ENCODE measurements at regions not wholly inside any gene's neighbourhood (a gene's known extent, or its start where the extent isn't known, plus 50 kb on each side); places are given as distances from the start of the nearest gene placed in this dataset.

- no peak for TF ChIP-seq CTCF (IDR thresholded peaks at IDR 0.05; ENCODE audit: insufficient read depth, low read length, severe bottlenecking)
- Histone ChIP-seq H3K27me3 (ENCODE audit: control insufficient read depth, insufficient read depth, low read length) (no peaks in the 10 kb centered on the region), H3K36me3 (ENCODE audit: control insufficient read depth, insufficient read depth, low read length) (no peaks in the 10 kb centered on the region), H3K4me3 (ENCODE audit: low read depth, low read length) (no peak overlapping the region)
- DNase-seq (ENCODE audit: low read depth) (no peak), FAIRE-seq (no peak)
Measured at GRCh38 chr5:143870362-143870761, 58.4 kb downstream of the HMHB1 start.

- no peak for TF ChIP-seq CTCF (IDR thresholded peaks at IDR 0.05; ENCODE audit: insufficient read depth, low read length, severe bottlenecking)
- H3K4me3 ChIP-seq (ENCODE audit: low read depth, low read length), result no peak overlapping the region
- FAIRE-seq (no peak), DNase-seq (ENCODE audit: low read depth) (peak; percentile 84)
- H3K36me3 ChIP-seq (ENCODE audit: control insufficient read depth, insufficient read depth, low read length), result no peaks in the 10 kb centered on the region
- H3K27me3 ChIP-seq (ENCODE audit: control insufficient read depth, insufficient read depth, low read length), result no peaks in the 10 kb centered on the region
Measured at GRCh38 chr5:143870871-143871632, 59.1 kb downstream of the HMHB1 start.

GRCh38 chr5:143871672-143872071, 59.7 kb downstream of the HMHB1 start:
- Histone ChIP-seq H3K4me3 (ENCODE audit: low read depth, low read length) (no peak overlapping the region), H3K36me3 (ENCODE audit: control insufficient read depth, insufficient read depth, low read length) (no peaks in the 10 kb centered on the region), H3K27me3 (ENCODE audit: control insufficient read depth, insufficient read depth, low read length) (no peaks in the 10 kb centered on the region)
- TF ChIP-seq CTCF (IDR thresholded peaks at IDR 0.05; ENCODE audit: insufficient read depth, low read length, severe bottlenecking), result no peak
- DNase-seq (ENCODE audit: low read depth) (no peak), FAIRE-seq (no peak)

DNA sequence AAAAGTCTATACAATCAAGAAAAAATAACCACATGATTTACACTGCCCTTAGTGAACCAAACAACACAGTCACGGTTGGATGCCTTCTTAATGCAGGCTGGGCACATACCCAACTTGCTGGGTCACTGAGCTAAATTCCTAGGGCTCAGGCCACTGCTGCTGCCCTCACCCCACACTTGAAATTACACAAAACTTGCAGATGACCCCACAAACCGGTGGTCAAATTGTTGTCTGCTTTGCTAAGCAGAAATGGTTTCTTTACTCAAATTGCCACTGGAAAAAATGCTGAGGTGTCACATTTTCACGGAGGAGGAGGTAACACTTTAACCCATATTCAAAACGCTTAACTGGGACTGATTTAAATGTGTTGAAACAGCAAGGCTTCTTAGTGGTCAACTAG, 62.4 kb downstream of the HMHB1 start:
- Histone ChIP-seq H3K4me3 (ENCODE audit: low read depth, low read length) (no peak overlapping the region), H3K27me3 (ENCODE audit: control insufficient read depth, insufficient read depth, low read length) (no peaks in the 10 kb centered on the region), H3K36me3 (ENCODE audit: control insufficient read depth, insufficient read depth, low read length) (no peaks in the 10 kb centered on the region)
- TF ChIP-seq CTCF (IDR thresholded peaks at IDR 0.05; ENCODE audit: insufficient read depth, low read length, severe bottlenecking), result no peak
- DNase-seq (ENCODE audit: low read depth), result no peak
- no peak for FAIRE-seq

GRCh38 chr5:143877196-143877595, 65.2 kb downstream of the HMHB1 start:
- FAIRE-seq, result no peak
- no peak for TF ChIP-seq CTCF (IDR thresholded peaks at IDR 0.05; ENCODE audit: insufficient read depth, low read length, severe bottlenecking)

DNA sequence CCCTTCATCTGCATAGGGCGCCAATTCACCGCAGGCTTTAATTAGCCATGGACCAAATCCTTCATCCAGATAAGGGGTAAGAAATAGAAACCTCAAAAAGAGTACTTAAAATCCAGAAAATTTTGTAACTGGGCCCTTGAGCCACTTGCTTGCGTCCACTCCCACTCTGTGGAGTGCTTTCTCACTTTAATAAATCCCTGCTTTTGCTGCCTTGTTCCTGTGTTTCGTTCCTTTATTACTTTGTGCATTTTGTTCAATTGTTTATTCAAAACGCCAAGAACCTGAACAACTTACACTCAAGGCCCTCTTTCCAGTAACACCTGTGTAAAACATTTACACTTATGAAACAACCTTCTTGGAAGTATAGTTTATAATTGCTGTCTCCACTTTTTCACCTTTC, 66.5 kb downstream of the HMHB1 start:
- no peak for FAIRE-seq
- TF ChIP-seq CTCF (IDR thresholded peaks at IDR 0.05; ENCODE audit: insufficient read depth, low read length, severe bottlenecking), result no peak
- Histone ChIP-seq H3K27me3 (ENCODE audit: control insufficient read depth, insufficient read depth, low read length) (no peaks in the 10 kb centered on the region), H3K4me3 (ENCODE audit: low read depth, low read length) (no peak overlapping the region), H3K36me3 (ENCODE audit: control insufficient read depth, insufficient read depth, low read length) (no peaks in the 10 kb centered on the region)
- no peak for DNase-seq (ENCODE audit: low read depth)

More at GRCh38 chr5:143877196-143877595, 65.2 kb downstream of the HMHB1 start:
- no peaks in the 10 kb centered on the region for H3K27me3 ChIP-seq (ENCODE audit: control insufficient read depth, insufficient read depth, low read length)
- no peak for DNase-seq (ENCODE audit: low read depth)
- H3K36me3 ChIP-seq (ENCODE audit: control insufficient read depth, insufficient read depth, low read length), result no peaks in the 10 kb centered on the region
- H3K4me3 ChIP-seq (ENCODE audit: low read depth, low read length), result no peak overlapping the region
